Gastrocnemius medialis (tissue), 4 donors: ENCODE measurements at regions not wholly inside any gene's neighbourhood (a gene's known extent, or its start where the extent isn't known, plus 50 kb on each side); places are given as distances from the start of the nearest gene placed in this dataset.
A peak's percentile ranks its signal among the peaks of the same experiment; 100 is the strongest.

ENCODE experiments used
- ATAC-seq, 2 donors: fragments of 150-250 bp; one replicate each; pipeline ENCODE4 v1.9.1; 2016
- DNase-seq, 2 donors: peaks; one replicate each; pipeline ENCODE4 v3.0.0-alpha.2; 2019
- H3K27ac ChIP-seq, 4 donors: fragments of 200-600 bp; sonication (generic); 1 replicate in 1 of 4; 2 replicates in 3 of 4; pipeline ENCODE4 v1.5.1; 2016 to 2018; ENCODE audit warnings: mild to moderate bottlenecking in 2 of 4, moderate library complexity in 1 of 4
- H3K27me3 ChIP-seq, 3 donors: fragments of 200-600 bp; sonication (generic) in 2 of 3; 1 replicate in 1 of 3; 2 replicates in 2 of 3; pipeline versions ENCODE4 v1.5.1 to v1.6.0; 2016 to 2019; ENCODE audit warnings: mild to moderate bottlenecking in 1 of 3, moderate library complexity in 1 of 3
- H3K36me3 ChIP-seq, 2 donors: fragments of 200-600 bp; sonication (generic) in 1 of 2; one replicate each; pipeline ENCODE4 v1.5.1; 2017 to 2018
- H3K4me1 ChIP-seq, 2 donors: fragments of 200-600 bp; sonication (generic) in 1 of 2; one replicate each; pipeline ENCODE4 v1.5.1; 2016 to 2017; ENCODE audit warnings: mild to moderate bottlenecking in 2 of 2
- H3K4me3 ChIP-seq, 4 donors: fragments of 200-600 bp; sonication (generic) in 3 of 4; 1 replicate in 1 of 4; 2 replicates in 3 of 4; pipeline ENCODE4 v1.5.1; 2016 to 2019; ENCODE audit warnings: mild to moderate bottlenecking in 2 of 4
- H3K9me3 ChIP-seq, 3 donors: fragments of 200-600 bp; sonication (generic) in 2 of 3; 1 replicate in 1 of 3; 2 replicates in 2 of 3; pipeline ENCODE4 v1.5.1; 2016 to 2019
- CTCF ChIP-seq, 5 experiments: fragments of 450-650 bp in 3 of 5; fragments of 200-600 bp in 2 of 5; sonication (generic) in 2 of 5; IDR thresholded peaks in 4 of 5; conservative IDR thresholded peaks in 1 of 5; 1 replicate in 4 of 5; 2 replicates in 1 of 5; pipeline ENCODE4 v1.5.1; 2016 to 2019; ENCODE audit warnings: antibody characterized with exemption in 5 of 5, mild to moderate bottlenecking in 3 of 5, moderate library complexity in 3 of 5
- POLR2A ChIP-seq, 2 donors: fragments of 450-650 bp; IDR thresholded peaks; one replicate each; pipeline ENCODE4 v1.6.1; 2017; ENCODE audit warnings: antibody characterized with exemption in 2 of 2, mild to moderate bottlenecking in 2 of 2, moderate library complexity in 2 of 2
- in situ Hi-C, 4 donors: fragments of 200-750 bp; cut with MboI; loops; one replicate each; pipeline versions ENCODE4 v1.15.0 to v1.8.0; 2017; ENCODE audit warnings: low sequenced_read_pairs in 4 of 4
- intact Hi-C: fragments of 100-400 bp; cut with DNase I; formaldehyde crosslinking; loops from one replicate; pipeline ENCODE4 v1.15.1; 2023; ENCODE audit warnings: low total_unique reads

GRCh38 chrX:45577361-45577760 is 376.7 kb upstream of the DIPK2B start:
- TF ChIP-seq POLR2A (IDR thresholded peaks at IDR 0.05) (no peak), CTCF (IDR thresholded peaks at IDR 0.05 in 4 of 5, conservative IDR thresholded peaks at IDR 0.05 in 1 of 5) (no peak)
- DNase-seq (no peak), ATAC-seq (no peak)
- intact Hi-C loops, result no loop called here
- in situ Hi-C loops, result no loop called here
- Histone ChIP-seq H3K4me1 (no peaks in the 10 kb centered on the region), H3K27me3 (no peaks in the 10 kb centered on the region), H3K9me3 (peaks cover 0 to 4% (median 0%) of the 10 kb centered on the region in 3 donors), H3K4me3 (no peak overlapping the region), H3K27ac (no peak overlapping the region), H3K36me3 (no peaks in the 10 kb centered on the region)

DNA sequence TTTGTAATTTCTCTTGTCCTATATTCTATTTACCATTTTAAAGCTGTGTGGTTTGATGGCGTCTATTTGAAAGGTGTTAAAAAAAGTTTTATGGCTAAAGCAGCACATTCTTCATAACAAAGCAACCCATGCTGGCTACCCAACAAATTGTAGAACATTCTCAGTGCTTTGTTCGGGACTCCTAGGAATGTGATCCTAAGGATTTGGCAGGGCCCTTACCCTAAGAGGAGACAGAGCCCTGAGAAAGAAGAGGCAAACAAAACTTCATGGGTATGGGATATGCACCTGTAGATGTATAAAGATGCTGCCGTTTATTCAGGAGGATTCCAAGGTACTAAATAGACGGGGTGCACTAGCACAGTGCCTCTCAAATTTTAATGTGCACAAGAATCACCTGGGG is 370.8 kb upstream of the DIPK2B start:
- H3K4me3 ChIP-seq, result no peak overlapping the region
- no peak for ATAC-seq
- no peak for TF ChIP-seq POLR2A (IDR thresholded peaks at IDR 0.05)
- TF ChIP-seq CTCF (IDR thresholded peaks at IDR 0.05 in 4 of 5, conservative IDR thresholded peaks at IDR 0.05 in 1 of 5), result no peak
- H3K27ac ChIP-seq, result no peak overlapping the region
- no peaks in the 10 kb centered on the region for H3K36me3 ChIP-seq
- in situ Hi-C loops (loop anchor here in 1 of 4 donors (25.0 kb wide), 2 partner anchors 91 to 134 kb away; no protein-coding TSS in a partner anchor), intact Hi-C loops (no loop called here)
- no peaks in the 10 kb centered on the region for H3K9me3 ChIP-seq
- no peaks in the 10 kb centered on the region for H3K4me1 ChIP-seq
- no peaks in the 10 kb centered on the region for H3K27me3 ChIP-seq
- no peak for DNase-seq

- no peak for ATAC-seq
- no peak for TF ChIP-seq POLR2A (IDR thresholded peaks at IDR 0.05)
- TF ChIP-seq CTCF (IDR thresholded peaks at IDR 0.05 in 4 of 5, conservative IDR thresholded peaks at IDR 0.05 in 1 of 5), result no peak
These were observed 365.8 kb upstream of the DIPK2B start for GRCh38 chrX:45566456-45566855.

DNA sequence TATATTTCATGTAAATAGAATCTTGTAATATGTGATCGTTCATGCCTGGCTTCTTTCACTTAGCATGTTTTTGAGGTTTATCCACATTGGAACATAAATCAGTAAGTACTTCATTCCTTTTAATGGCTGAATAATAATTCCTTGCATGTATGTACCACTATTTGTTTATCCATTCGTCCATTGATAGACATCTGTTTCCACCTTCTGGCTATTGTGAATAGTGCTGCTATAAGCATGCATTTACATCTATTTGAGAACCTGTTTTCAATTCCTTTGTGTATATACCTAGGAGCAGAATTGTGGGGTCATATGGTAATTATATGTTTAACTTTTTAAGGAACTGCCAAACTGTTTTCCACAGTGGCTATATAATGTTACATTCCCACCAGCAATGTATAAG is 356.7 kb upstream of the DIPK2B start:
- H3K27me3 ChIP-seq, result no peaks in the 10 kb centered on the region
- H3K36me3 ChIP-seq, result no peaks in the 10 kb centered on the region
- H3K4me1 ChIP-seq, result no peaks in the 10 kb centered on the region
- no peaks in the 10 kb centered on the region for H3K9me3 ChIP-seq
- DNase-seq (no peak), ATAC-seq (no peak)
- TF ChIP-seq POLR2A (IDR thresholded peaks at IDR 0.05), result no peak
- TF ChIP-seq CTCF (IDR thresholded peaks at IDR 0.05 in 4 of 5, conservative IDR thresholded peaks at IDR 0.05 in 1 of 5), result peak in 2 of 5 experiments; percentile 9 to 28
- intact Hi-C loops (loop anchor here (10.0 kb wide), 1 partner anchor 233 kb away; no protein-coding TSS in a partner anchor), in situ Hi-C loops (loop anchor here in 1 of 4 donors (25.0 kb wide), 2 partner anchors 105 to 120 kb away; no protein-coding TSS in a partner anchor)
- no peak overlapping the region for H3K4me3 ChIP-seq
- no peak overlapping the region for H3K27ac ChIP-seq

More at GRCh38 chrX:45566456-45566855, 365.8 kb upstream of the DIPK2B start:
- intact Hi-C loops, result no loop called here
- no peaks in the 10 kb centered on the region for H3K27me3 ChIP-seq
- H3K4me3 ChIP-seq, result no peak overlapping the region
- H3K36me3 ChIP-seq, result no peaks in the 10 kb centered on the region
- in situ Hi-C loops, result loop anchor here in 1 of 4 donors (25.0 kb wide), 2 partner anchors 96 to 129 kb away; no protein-coding TSS in a partner anchor
- no peak for DNase-seq
- H3K27ac ChIP-seq, result no peak overlapping the region
- H3K4me1 ChIP-seq, result no peaks in the 10 kb centered on the region
- H3K9me3 ChIP-seq, result no peaks in the 10 kb centered on the region

- Histone ChIP-seq H3K4me1 (no peaks in the 10 kb centered on the region), H3K36me3 (no peaks in the 10 kb centered on the region), H3K9me3 (no peaks in the 10 kb centered on the region), H3K27me3 (no peaks in the 10 kb centered on the region), H3K27ac (no peak overlapping the region), H3K4me3 (no peak overlapping the region)
- no peak for ATAC-seq
- intact Hi-C loops, result loop anchor here (10.0 kb wide), 1 partner anchor 230 kb away; no protein-coding TSS in a partner anchor
- in situ Hi-C loops, result loop anchor here in 1 of 4 donors (25.0 kb wide), 2 partner anchors 108 to 117 kb away; no protein-coding TSS in a partner anchor
- TF ChIP-seq CTCF (IDR thresholded peaks at IDR 0.05 in 4 of 5, conservative IDR thresholded peaks at IDR 0.05 in 1 of 5), result no peak
- no peak for DNase-seq
These were observed 354.1 kb upstream of the DIPK2B start for GRCh38 chrX:45554736-45555135.
